Upper lobe of left lung (tissue), 4 donors: ENCODE measurements at regions not wholly inside any gene's neighbourhood (a gene's known extent, or its start where the extent isn't known, plus 50 kb on each side); places are given as distances from the start of the nearest gene placed in this dataset.
A peak's percentile ranks its signal among the peaks of the same experiment; 100 is the strongest.

Experiments used
- CTCF ChIP-seq, 6 experiments: fragments of 450-650 bp in 4 of 6; fragments of 200-600 bp in 2 of 6; sonication (generic) in 2 of 6; IDR thresholded peaks; one replicate each; pipeline ENCODE4 v1.5.1; 2016 to 2019; ENCODE audit warnings: antibody characterized with exemption in 6 of 6
- POLR2A ChIP-seq, 4 donors: fragments of 450-650 bp; IDR thresholded peaks; one replicate each; pipeline ENCODE4 v1.5.1; 2016 to 2017; ENCODE audit warnings: antibody characterized with exemption in 4 of 4, mild to moderate bottlenecking in 2 of 4
- POLR2AphosphoS5 ChIP-seq, 2 donors: sonication (generic); formaldehyde crosslinking; IDR thresholded peaks; one replicate each; pipeline ENCODE4 v1.5.1; 2017; ENCODE audit warnings: antibody characterized with exemption in 2 of 2

- peak in 1 of 4 donors; percentile 46 for TF ChIP-seq POLR2A (IDR thresholded peaks at IDR 0.05)
- TF ChIP-seq CTCF (IDR thresholded peaks at IDR 0.05): no peak
- TF ChIP-seq POLR2AphosphoS5 (IDR thresholded peaks at IDR 0.05): no peak
Measured at GRCh38 chr6:44059359-44060346, 67.6 kb downstream of the MRPL14 start.
